NCI-H82 treated with DMSO at 0.1 percent for 48 hours (cell line): ENCODE measurements at regions not wholly inside any gene's neighbourhood (a gene's known extent, or its start where the extent isn't known, plus 50 kb on each side); places are given as distances from the start of the nearest gene placed in this dataset.
A peak's percentile ranks its signal among the peaks of the same experiment; 100 is the strongest.
"Not testable (repeated sequence)": the region's sequence is repeated elsewhere in the genome, so short reads cannot be mapped to it uniquely, and the experiment has no call there.

Experiments used
- DNase-seq: peaks from one replicate; lab custom pipeline; 2025; ENCODE audit not compliant: unreplicated experiment; lab: John Stamatoyannopoulos, UW

GRCh38 chr9:104323967-104324694, 179.9 kb upstream of the OR13F1 start:
- DNase-seq: not testable (repeated sequence)

- DNase-seq: no peak
Observed at GRCh38 chr9:104326912-104327311, 177.2 kb upstream of the OR13F1 start.

- DNase-seq: no peak
Observed at GRCh38 chr9:104329245-104329644, 174.8 kb upstream of the OR13F1 start.

- no peak for DNase-seq
Observed at GRCh38 chr9:104330841-104331240, 173.2 kb upstream of the OR13F1 start.

GRCh38 chr9:104334549-104334948, 169.5 kb upstream of the OR13F1 start:
- DNase-seq: no peak

GRCh38 chr9:104339692-104340091, 164.4 kb upstream of the OR13F1 start:
- no peak for DNase-seq

GRCh38 chr9:104342552-104342951, 161.5 kb upstream of the OR13F1 start:
- DNase-seq: no peak

GRCh38 chr9:104345061-104345460, 159.0 kb upstream of the OR13F1 start:
- no peak for DNase-seq

GRCh38 chr9:104350541-104350940, 153.5 kb upstream of the OR13F1 start:
- no peak for DNase-seq

GRCh38 chr9:104351726-104352125, 152.3 kb upstream of the OR13F1 start:
- no peak for DNase-seq

- no peak for DNase-seq
Observed at GRCh38 chr9:104361207-104361606, 142.9 kb upstream of the OR13F1 start.

- no peak for DNase-seq
Observed at GRCh38 chr9:104362912-104363472, 141.1 kb upstream of the OR13F1 start.

- no peak for DNase-seq
Observed at GRCh38 chr9:104367507-104367906, 136.6 kb upstream of the OR13F1 start.

GRCh38 chr9:104368318-104368717, 135.7 kb upstream of the OR13F1 start:
- DNase-seq: not testable (repeated sequence)

GRCh38 chr9:104374711-104375110, 129.4 kb upstream of the OR13F1 start:
- DNase-seq: peak; percentile 72

- DNase-seq: no peak
Observed at GRCh38 chr9:104386013-104386412, 118.0 kb upstream of the OR13F1 start.

- peak; percentile 66 for DNase-seq
Observed at GRCh38 chr9:104386425-104387069, 117.5 kb upstream of the OR13F1 start.

- no peak for DNase-seq
Observed at GRCh38 chr9:104388071-104388470, 116.0 kb upstream of the OR13F1 start.

GRCh38 chr9:104389341-104389740, 114.7 kb upstream of the OR13F1 start:
- DNase-seq: no peak

- not testable (repeated sequence) for DNase-seq
Observed at GRCh38 chr9:104394901-104395300, 109.2 kb upstream of the OR13F1 start.

- no peak for DNase-seq
Observed at GRCh38 chr9:104412238-104412637, 91.8 kb upstream of the OR13F1 start.

GRCh38 chr9:104416470-104416869, 87.6 kb upstream of the OR13F1 start:
- no peak for DNase-seq
